Retinal pigment epithelial cell (primary cell): ENCODE measurements at regions not wholly inside any gene's neighbourhood (a gene's known extent, or its start where the extent isn't known, plus 50 kb on each side); places are given as distances from the start of the nearest gene placed in this dataset.

Experiments
- DNase-seq: peaks from one replicate; pipeline ENCODE4 v3.0.0-alpha.2; 2010; ENCODE audit warnings: low read depth
- H3K4me3 ChIP-seq: 2 replicates; pipeline ENCODE4 v1.5.1; 2011; ENCODE audit warnings: mild to moderate bottlenecking, low read length, control low read depth, moderate library complexity
- TF ChIP-seq, protein P1 (sequence below): conservative IDR thresholded peaks from 2 replicates; pipeline ENCODE4 v1.5.1; 2011; ENCODE audit warnings: low read depth, low read length, control low read depth, inconsistent platforms

GRCh38 chr3:72303926-72304325 lies 519.0 kb upstream of the PROK2 start:
- peak; percentile 7 for DNase-seq
- TF ChIP-seq, protein P1, sequence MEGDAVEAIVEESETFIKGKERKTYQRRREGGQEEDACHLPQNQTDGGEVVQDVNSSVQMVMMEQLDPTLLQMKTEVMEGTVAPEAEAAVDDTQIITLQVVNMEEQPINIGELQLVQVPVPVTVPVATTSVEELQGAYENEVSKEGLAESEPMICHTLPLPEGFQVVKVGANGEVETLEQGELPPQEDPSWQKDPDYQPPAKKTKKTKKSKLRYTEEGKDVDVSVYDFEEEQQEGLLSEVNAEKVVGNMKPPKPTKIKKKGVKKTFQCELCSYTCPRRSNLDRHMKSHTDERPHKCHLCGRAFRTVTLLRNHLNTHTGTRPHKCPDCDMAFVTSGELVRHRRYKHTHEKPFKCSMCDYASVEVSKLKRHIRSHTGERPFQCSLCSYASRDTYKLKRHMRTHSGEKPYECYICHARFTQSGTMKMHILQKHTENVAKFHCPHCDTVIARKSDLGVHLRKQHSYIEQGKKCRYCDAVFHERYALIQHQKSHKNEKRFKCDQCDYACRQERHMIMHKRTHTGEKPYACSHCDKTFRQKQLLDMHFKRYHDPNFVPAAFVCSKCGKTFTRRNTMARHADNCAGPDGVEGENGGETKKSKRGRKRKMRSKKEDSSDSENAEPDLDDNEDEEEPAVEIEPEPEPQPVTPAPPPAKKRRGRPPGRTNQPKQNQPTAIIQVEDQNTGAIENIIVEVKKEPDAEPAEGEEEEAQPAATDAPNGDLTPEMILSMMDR, result no peak
- no peak overlapping the region for H3K4me3 ChIP-seq

DNA sequence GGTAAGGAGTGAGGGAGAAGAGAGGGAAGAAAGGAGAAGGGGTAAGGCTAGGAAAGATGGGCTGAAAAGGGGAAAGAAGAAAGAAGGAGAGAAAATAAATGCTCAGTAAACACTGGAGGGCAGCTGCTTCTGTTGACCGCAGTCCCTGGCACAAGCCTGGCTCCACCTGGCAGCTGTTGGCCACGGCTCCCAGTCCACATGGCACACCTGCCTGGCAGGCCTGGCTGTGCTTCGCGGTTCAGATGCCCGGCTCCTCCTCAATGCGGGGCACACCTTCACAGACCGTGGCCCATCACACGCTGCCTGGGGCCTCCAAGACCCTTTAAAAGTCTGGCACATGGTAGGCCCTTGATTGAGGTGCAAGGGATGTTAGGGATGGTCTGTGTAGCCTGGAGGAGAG lies 516.8 kb upstream of the PROK2 start:
- TF ChIP-seq, protein P1, result no peak
- H3K4me3 ChIP-seq, result no peak overlapping the region
- no peak for DNase-seq

- no peak overlapping the region for H3K4me3 ChIP-seq
- TF ChIP-seq, protein P1, result no peak
- DNase-seq, result no peak
Measured at GRCh38 chr3:72300621-72301020, 515.7 kb upstream of the PROK2 start.

- TF ChIP-seq, protein P1, result no peak
Measured at GRCh38 chr3:72299823-72300222, 514.9 kb upstream of the PROK2 start.

DNA sequence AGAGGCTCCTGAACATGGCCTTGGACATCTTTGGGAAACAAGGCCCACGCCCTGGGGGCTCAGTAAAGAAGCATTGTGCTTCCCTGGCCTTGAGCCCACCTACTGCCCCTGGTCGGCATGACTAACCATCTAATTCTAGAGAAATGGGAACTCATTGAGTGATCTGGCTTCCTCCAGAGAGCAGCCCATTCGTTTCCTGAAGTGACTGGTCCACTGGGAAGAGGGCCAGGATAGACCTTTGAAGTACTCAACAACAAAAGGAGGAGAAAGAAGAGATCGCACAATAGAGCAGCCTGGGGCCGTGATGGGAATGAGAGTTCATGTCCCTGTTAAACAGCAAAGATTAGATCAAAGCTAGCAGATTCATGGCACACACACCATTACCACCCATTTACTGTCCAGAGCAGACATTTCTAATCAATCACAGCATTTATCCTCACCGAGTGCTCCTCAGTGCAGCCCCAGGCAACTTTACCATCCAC lies 514.4 kb upstream of the PROK2 start:
- no peak for DNase-seq
- no peak overlapping the region for H3K4me3 ChIP-seq
- TF ChIP-seq, protein P1, result no peak

More at GRCh38 chr3:72299823-72300222, 514.9 kb upstream of the PROK2 start:
- H3K4me3 ChIP-seq, result no peak overlapping the region
- DNase-seq, result no peak

DNA sequence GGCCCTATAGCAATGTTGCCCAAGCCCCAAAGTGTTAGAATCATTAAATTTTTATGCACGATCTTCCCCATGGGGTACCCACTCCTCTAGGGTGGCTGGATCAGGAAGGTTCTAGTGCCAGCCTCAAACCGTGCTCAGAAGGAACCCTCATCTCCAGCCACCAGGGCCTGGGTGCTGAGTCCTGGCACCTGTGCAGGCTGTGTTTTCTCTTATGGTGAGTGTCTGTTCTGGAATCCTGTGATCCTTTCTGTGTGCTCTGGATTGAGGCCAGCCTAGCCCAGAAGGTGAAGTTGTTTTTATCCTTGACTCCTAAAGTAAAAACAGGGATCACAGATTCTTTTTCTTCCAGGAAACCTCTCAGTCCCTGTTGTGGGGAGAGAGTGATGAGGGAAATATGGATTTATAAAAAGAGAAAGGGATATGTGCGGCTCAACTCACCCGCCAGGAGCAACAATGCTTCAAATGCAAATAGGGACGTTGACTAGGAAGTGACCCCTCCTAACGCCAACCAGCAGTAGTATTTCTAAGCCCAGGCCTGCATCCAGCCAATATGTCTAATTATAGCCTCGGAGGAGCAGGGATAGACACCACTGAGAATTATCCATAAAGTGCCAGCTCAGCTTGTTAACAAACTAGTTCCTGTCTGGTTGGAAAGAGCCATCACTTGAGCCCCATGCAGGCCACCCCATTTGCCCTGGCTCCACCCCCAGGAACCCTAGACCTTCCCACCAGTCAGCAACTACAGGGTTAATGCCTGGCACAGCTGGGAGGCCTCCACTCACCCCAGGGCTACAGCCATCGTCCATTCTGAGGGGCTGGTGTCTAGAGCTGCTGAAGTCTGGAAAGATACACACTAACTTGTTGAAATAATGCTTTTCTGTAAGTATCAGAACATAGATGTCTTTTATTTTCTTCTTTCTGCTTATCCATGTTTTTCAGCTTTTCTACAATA lies 513.5 kb upstream of the PROK2 start:
- no peak for DNase-seq
- H3K4me3 ChIP-seq, result no peak overlapping the region
- TF ChIP-seq, protein P1, result no peak

DNA sequence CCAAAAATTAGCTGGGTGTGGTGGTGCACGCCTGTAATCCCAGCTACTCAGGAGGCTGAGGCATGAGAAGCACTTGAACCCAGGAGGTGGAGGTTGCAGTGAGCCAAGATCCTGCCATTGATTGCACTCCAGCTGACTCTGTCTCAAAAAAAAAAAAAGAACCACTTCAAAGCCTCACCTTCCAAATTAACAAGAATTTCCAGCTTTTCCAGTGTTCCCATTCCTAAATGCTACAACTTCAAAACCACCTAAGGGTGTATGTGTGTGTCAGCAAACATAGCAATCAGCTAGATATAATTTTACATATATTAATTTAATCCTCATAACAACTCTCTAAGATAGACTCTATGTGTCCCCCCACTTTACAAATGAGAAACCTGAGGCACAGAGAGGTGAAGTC lies 512.5 kb upstream of the PROK2 start:
- TF ChIP-seq, protein P1, result no peak
- DNase-seq, result no peak

More for the DNA sequence above, 512.5 kb upstream of the PROK2 start:
- H3K4me3 ChIP-seq, result no peak overlapping the region
